NCI-H146 treated with DMSO at 0.1 percent for 48 hours (cell line): ENCODE measurements at regions not wholly inside any gene's neighbourhood (a gene's known extent, or its start where the extent isn't known, plus 50 kb on each side); places are given as distances from the start of the nearest gene placed in this dataset.
A peak's percentile ranks its signal among the peaks of the same experiment; 100 is the strongest.

Source experiments
- DNase-seq: peaks from one replicate; lab custom pipeline; 2025; ENCODE audit not compliant: unreplicated experiment; lab: John Stamatoyannopoulos, UW

GRCh38 chr13:82720986-82721385 is 1161.3 kb downstream of the SLITRK1 start:
- no peak for DNase-seq

GRCh38 chr13:82719987-82720386 is 1162.3 kb downstream of the SLITRK1 start:
- no peak for DNase-seq

- DNase-seq = no peak
Observed at GRCh38 chr13:82717249-82717648, 1165.0 kb downstream of the SLITRK1 start.

- no peak for DNase-seq
Observed at GRCh38 chr13:82713687-82714405, 1168.4 kb downstream of the SLITRK1 start.

GRCh38 chr13:82702513-82702912 is 1179.8 kb downstream of the SLITRK1 start:
- no peak for DNase-seq

DNA sequence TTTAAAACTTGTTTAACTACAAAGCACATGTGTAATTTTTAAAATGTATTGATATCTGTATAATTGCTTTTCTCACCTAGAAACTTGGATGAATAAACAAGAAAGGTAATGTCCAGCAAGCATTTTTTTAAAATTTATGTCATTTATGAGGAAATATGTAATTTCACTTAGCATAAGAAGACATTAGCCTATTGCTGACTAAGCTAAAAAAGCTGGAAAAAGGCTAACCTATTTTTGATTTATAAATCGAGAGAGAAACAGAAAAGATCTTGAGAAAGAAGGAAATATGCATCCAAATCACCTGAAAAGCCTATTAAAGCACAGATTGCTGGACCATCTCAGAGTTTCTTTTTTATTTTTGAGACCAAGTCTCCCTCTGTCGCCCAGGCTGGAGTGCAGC is 1181.3 kb downstream of the SLITRK1 start:
- no peak for DNase-seq

- DNase-seq = no peak
Observed at GRCh38 chr13:82698941-82699340, 1183.3 kb downstream of the SLITRK1 start.

DNA sequence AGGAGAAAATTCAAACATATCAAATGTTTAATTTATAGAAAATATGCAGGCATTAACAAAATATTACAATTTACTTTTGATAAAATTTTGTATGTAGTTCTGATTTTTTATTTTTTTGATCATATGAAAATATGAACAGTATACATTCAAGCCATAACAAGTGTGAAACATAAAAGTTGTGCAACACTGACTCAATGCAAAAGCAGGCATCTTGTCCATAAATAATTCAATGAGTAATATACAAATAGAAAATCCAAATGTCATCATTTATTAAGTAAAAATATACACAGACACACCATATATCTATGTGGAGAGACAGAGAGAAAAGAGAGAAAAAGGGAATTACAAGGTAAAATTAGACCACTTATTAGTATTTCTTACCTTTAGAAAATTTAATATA is 1183.9 kb downstream of the SLITRK1 start:
- DNase-seq = no peak

DNA sequence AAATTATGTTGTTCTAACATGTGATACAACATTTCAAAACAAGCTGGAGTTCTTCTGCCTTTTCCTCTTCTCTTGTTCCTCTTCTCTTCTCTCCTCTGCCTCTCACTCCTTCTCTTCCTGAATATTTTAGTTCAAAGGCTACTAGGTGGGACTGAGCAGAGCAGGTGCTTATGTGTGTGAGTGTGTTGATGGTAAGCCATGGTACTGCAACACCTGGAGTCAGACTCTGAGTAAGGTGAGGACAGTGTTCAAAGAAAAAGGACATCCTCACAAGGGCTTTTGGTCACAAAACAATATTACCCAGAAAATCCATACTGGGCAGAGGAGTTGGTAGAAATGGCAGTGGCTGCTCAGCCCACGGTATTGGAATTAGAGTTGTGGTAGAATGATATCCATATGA is 1188.7 kb downstream of the SLITRK1 start:
- DNase-seq = no peak

DNA sequence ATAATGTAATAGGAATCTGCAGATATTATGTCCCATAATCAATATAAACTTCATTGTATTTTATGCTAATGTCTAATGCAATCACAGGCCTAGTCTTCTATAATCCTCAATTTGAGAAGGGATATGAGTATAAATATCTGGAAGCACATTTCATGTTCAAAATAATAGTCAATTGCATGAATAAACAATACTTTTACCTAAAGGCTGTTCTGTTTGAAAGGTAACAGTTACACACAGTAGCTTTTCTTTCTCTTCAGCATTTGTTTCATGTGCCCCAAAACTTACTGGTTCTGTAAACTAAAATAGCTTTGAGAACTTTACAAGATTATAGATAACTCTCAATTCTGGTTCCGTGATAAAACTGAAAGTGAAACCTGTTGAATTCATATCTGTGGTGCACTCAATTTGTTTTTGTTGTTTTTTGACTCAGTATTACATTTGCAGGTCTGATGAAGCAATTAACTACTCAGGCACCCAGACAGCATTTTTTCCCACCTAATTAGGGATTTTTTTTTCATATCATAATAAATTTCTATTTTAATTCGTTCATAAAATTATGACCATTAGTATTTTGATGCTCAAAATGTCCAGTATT is 1193.8 kb downstream of the SLITRK1 start:
- no peak for DNase-seq

GRCh38 chr13:82687884-82688283 is 1194.4 kb downstream of the SLITRK1 start:
- no peak for DNase-seq

GRCh38 chr13:82681535-82681934 is 1200.7 kb downstream of the SLITRK1 start:
- peak; percentile 15 for DNase-seq

DNA sequence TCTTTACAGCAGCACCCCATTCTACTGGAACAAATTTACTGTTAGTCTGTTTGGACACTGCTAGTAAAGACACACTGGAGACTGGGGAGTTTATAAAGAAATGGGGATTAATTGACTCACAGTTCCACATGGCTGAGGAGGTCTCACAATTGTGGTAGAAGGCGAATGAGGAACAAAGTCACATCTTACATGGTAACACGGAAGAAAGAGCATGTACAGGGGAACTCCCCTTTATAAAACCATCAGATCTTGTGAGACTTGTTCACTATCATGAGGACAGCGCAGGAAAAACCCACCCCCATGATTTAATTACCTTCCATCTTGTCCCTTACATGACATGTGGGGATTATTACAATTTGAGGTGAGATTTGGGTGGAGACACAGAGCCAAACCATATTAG is 1204.2 kb downstream of the SLITRK1 start:
- no peak for DNase-seq

- no peak for DNase-seq
Observed at GRCh38 chr13:82675024-82675423, 1207.2 kb downstream of the SLITRK1 start.

- no peak for DNase-seq
Observed at GRCh38 chr13:82674546-82674945, 1207.7 kb downstream of the SLITRK1 start.

GRCh38 chr13:82672248-82672647 is 1210.0 kb downstream of the SLITRK1 start:
- no peak for DNase-seq

GRCh38 chr13:82664183-82664582 is 1218.1 kb downstream of the SLITRK1 start:
- DNase-seq = no peak

DNA sequence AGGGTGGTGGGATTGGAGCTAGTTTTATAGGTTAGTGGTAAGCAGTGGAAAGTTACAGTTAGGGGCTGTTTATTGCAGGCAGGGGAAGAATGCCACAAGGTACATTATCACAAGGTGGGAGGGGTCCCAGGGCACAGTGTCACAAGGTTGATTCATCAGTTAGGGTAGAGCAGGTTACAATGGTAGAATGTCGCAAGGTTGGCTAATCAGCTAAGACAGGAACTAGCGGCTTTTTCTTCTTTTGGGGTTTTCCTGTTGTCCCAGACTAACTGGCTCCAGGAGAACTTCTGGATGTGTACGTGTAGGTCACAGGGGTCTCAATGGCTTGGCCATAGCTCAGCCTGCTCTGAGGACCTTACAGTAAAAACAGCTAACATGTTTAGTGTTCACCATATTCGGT is 1221.1 kb downstream of the SLITRK1 start:
- no peak for DNase-seq

DNA sequence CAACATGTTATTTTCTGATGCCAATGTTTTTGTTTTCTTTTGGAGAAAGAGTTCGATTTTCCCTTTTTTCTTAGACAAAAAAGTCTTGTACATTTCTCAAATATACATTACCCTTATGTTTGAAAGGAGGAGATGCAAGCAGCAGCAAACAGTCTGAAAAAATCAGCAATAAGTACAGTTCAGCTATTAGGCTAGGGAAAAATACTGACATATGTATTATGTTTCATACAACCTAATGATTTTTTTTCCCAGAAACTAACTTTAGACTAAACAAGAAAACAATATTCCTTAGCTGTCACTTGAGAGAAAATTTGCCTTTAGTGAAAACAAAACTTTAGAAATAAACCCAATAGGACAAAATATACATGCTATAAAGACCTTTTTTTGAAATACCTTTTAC is 1223.5 kb downstream of the SLITRK1 start:
- no peak for DNase-seq

- DNase-seq = no peak
Observed at GRCh38 chr13:82657471-82657870, 1224.8 kb downstream of the SLITRK1 start.

- DNase-seq = no peak
Observed at GRCh38 chr13:82654861-82655855, 1227.1 kb downstream of the SLITRK1 start.

DNA sequence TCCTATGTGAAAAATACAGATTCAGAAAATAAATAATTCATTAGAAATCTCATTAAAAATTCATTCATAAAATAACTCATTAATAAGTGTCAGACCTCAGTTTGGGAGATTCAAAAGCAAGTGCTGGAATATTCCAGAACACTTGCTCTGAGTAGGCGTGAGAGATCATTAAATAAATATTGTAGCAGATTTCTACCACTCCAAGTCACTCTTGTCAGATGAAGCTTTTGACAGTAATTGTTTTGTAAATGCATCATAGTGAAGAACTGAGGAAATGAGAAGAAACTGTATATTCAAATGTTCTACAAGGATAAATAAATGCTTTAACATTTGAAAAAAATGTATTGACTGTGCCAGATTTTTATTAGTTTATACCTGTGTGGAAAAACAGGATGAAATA is 1228.1 kb downstream of the SLITRK1 start:
- no peak for DNase-seq
